Natural killer cell (primary cell): ENCODE measurements at regions not wholly inside any gene's neighbourhood (a gene's known extent, or its start where the extent isn't known, plus 50 kb on each side); places are given as distances from the start of the nearest gene placed in this dataset.
"Not testable (repeated sequence)": the region's sequence is repeated elsewhere in the genome, so short reads cannot be mapped to it uniquely, and the experiment has no call there.

Experiments
- ATAC-seq, 3 donors: fragments of 150-1000 bp in 2 of 3; fragments of 200-7000 bp in 1 of 3; cut with Tn5 transposase; 1 replicate in 1 of 3; 2 replicates in 2 of 3; pipeline ENCODE4 v1.10.0; 2021; ENCODE audit warnings: mild to moderate bottlenecking in 2 of 3, moderate library complexity in 2 of 3
- DNase-seq, 2 donors: peaks; one replicate each; pipeline versions ENCODE4 v3.0.0 to v3.0.0-alpha.2; 2013 to 2021; ENCODE audit warnings: mixed read lengths in 1 of 2
- H3K27ac ChIP-seq: one replicate; pipeline ENCODE4 v1.5.1; 2013; ENCODE audit warnings: mild to moderate bottlenecking, low read length
- H3K27me3 ChIP-seq: one replicate; pipeline ENCODE4 v1.6.1; 2013; ENCODE audit warnings: low read length; ENCODE audit not compliant: control insufficient read depth, insufficient read depth
- H3K36me3 ChIP-seq: one replicate; pipeline ENCODE4 v1.6.1; 2013; ENCODE audit warnings: low read length; ENCODE audit not compliant: control insufficient read depth, insufficient read depth
- H3K4me1 ChIP-seq: one replicate; pipeline ENCODE4 v1.6.1; 2013; ENCODE audit warnings: low read length; ENCODE audit not compliant: control insufficient read depth, insufficient read depth
- H3K4me3 ChIP-seq: one replicate; pipeline ENCODE4 v1.5.1; 2013; ENCODE audit warnings: low read length
- H3K9me3 ChIP-seq: one replicate; pipeline ENCODE4 v1.6.1; 2013; ENCODE audit warnings: low read length; ENCODE audit not compliant: control insufficient read depth, insufficient read depth
- H3K27ac Mint-ChIP-seq, 2 donors: one replicate each; pipeline ENCODE4 v1.8.0; 2022; ENCODE audit warnings: mild to moderate bottlenecking in 2 of 2, mixed read lengths in 2 of 2, moderate library complexity in 1 of 2
- H3K27me3 Mint-ChIP-seq, 2 donors: one replicate each; pipeline ENCODE4 v1.8.0; 2022; ENCODE audit warnings: low read depth in 2 of 2, mixed read lengths in 2 of 2
- H3K36me3 Mint-ChIP-seq: one replicate; pipeline ENCODE4 v1.8.0; 2022; ENCODE audit warnings: mixed read lengths
- H3K4me1 Mint-ChIP-seq, 2 donors: one replicate each; pipeline ENCODE4 v1.8.0; 2022; ENCODE audit warnings: mixed read lengths in 2 of 2
- H3K4me3 Mint-ChIP-seq: one replicate; pipeline ENCODE4 v1.8.0; 2022; ENCODE audit warnings: mild to moderate bottlenecking, moderate library complexity, mixed read lengths
- H3K9me3 Mint-ChIP-seq, 2 donors: one replicate each; pipeline ENCODE4 v1.8.0; 2022; ENCODE audit warnings: mixed read lengths in 2 of 2
- WGBS: methylation state at CpG from one replicate; pipeline ENCODE4 v1.1.7; 2013; ENCODE audit warnings: missing lambda C conversion rate; ENCODE audit not compliant: insufficient coverage; 5-methylcytosine and 5-hydroxymethylcytosine counted together
- intact Hi-C: fragments of 100-400 bp; cut with micrococcal nuclease; formaldehyde crosslinking; loops from one replicate; pipeline ENCODE4 v1.14.2; 2022
- TF ChIP-seq, protein P1 (sequence below): fragments of 200-600 bp; IDR thresholded peaks from one replicate; pipeline ENCODE4 v1.8.0; 2022; ENCODE audit warnings: antibody characterized with exemption

DNA sequence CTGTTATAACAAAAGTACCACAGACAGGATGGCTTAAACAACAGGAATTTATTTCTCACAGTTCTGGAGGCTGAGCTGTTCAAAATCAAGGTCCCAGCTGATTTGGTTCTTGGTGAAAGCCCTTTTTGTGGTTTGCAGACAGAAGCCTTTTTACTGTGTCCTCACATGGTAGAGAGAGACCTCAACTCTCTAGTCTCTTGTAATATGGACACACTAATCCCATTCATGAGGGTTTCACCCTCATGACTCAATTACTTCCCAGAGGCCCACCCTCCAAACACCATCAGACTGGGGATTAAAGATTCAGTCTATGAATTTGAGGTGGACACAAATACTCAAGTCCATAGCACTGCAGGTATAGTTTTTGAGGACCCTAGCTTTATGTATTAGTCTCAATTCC lies 97.3 kb upstream of the WIPF3 start:
- ATAC-seq, H3K4me3 ChIP-seq, intact Hi-C loops, H3K36me3 Mint-ChIP-seq, H3K9me3 Mint-ChIP-seq, H3K9me3 ChIP-seq, H3K27ac Mint-ChIP-seq, H3K36me3 ChIP-seq, H3K27ac ChIP-seq, H3K27me3 ChIP-seq, H3K4me3 Mint-ChIP-seq, H3K4me1 ChIP-seq, DNase-seq, H3K4me1 Mint-ChIP-seq: not testable (repeated sequence)
- peaks cover 17 to 40% of the 10 kb centered on the region in 2 donors for H3K27me3 Mint-ChIP-seq

DNA sequence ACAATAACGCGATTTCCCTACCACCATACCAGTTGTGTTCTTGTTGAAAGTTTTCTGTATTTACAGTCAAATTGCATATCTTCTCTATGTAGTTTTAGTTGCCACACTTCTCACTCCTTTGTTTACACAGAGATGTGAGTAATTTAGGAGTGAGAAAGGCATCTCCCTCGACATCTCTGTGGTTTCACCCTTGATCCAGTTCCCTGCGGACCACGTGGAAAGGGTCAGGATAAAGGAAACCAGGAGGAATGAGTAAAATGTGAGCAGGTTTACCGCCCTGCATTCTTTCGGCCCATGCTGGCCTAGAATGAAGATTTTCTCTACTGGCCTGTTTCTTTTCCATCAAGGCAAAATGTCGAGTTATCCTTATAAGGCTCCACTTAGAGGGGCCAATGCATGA lies 83.2 kb upstream of the WIPF3 start:
- H3K36me3 ChIP-seq, H3K4me1 Mint-ChIP-seq, H3K9me3 ChIP-seq, H3K27me3 ChIP-seq, H3K4me3 Mint-ChIP-seq, H3K9me3 Mint-ChIP-seq, H3K27ac Mint-ChIP-seq, H3K4me3 ChIP-seq, intact Hi-C loops, ATAC-seq, H3K27ac ChIP-seq, H3K36me3 Mint-ChIP-seq, DNase-seq, H3K4me1 ChIP-seq: not testable (repeated sequence)
- WGBS, result 84% methylated on average over 6 of the region's 8 CpGs
- peaks cover 12 to 13% of the 10 kb centered on the region in 2 donors for H3K27me3 Mint-ChIP-seq

DNA sequence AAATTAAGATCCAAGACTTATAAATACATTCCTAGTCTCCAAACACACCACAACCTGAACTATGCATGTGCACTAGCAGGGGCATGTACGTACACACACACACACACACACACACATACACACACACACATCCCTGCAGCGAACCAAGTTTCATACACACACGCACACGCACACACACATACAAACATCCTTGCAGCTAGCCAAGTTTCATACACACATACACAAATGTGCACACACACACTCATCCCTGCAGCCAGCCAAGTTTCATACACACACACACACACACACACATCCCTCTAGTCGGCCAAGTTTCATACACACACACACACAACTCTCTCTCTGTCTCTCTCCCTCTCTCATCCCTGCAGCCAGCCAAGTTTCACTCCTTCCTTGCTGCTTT lies 82.7 kb upstream of the WIPF3 start:
- Histone ChIP-seq H3K9me3 (no peaks in the 10 kb centered on the region), H3K36me3 (no peaks in the 10 kb centered on the region), H3K4me3 (no peak overlapping the region), H3K27me3 (no peaks in the 10 kb centered on the region), H3K4me1 (no peaks in the 10 kb centered on the region), H3K27ac (no peak overlapping the region)
- H3K4me3 Mint-ChIP-seq, result no peak overlapping the region
- intact Hi-C loops, result no loop called here
- ATAC-seq (no peak), DNase-seq (peak in 1 of 2 donors; percentile 1)
- H3K4me1 Mint-ChIP-seq, result no peaks in the 10 kb centered on the region
- peaks cover 14 to 17% of the 10 kb centered on the region in 2 donors for H3K27me3 Mint-ChIP-seq
- no peaks in the 10 kb centered on the region for H3K36me3 Mint-ChIP-seq
- no peaks in the 10 kb centered on the region for H3K9me3 Mint-ChIP-seq
- TF ChIP-seq, protein P1, sequence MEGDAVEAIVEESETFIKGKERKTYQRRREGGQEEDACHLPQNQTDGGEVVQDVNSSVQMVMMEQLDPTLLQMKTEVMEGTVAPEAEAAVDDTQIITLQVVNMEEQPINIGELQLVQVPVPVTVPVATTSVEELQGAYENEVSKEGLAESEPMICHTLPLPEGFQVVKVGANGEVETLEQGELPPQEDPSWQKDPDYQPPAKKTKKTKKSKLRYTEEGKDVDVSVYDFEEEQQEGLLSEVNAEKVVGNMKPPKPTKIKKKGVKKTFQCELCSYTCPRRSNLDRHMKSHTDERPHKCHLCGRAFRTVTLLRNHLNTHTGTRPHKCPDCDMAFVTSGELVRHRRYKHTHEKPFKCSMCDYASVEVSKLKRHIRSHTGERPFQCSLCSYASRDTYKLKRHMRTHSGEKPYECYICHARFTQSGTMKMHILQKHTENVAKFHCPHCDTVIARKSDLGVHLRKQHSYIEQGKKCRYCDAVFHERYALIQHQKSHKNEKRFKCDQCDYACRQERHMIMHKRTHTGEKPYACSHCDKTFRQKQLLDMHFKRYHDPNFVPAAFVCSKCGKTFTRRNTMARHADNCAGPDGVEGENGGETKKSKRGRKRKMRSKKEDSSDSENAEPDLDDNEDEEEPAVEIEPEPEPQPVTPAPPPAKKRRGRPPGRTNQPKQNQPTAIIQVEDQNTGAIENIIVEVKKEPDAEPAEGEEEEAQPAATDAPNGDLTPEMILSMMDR, result no peak
- 89% methylated on average over 5 of the region's 5 CpGs for WGBS
- no peak overlapping the region for H3K27ac Mint-ChIP-seq

DNA sequence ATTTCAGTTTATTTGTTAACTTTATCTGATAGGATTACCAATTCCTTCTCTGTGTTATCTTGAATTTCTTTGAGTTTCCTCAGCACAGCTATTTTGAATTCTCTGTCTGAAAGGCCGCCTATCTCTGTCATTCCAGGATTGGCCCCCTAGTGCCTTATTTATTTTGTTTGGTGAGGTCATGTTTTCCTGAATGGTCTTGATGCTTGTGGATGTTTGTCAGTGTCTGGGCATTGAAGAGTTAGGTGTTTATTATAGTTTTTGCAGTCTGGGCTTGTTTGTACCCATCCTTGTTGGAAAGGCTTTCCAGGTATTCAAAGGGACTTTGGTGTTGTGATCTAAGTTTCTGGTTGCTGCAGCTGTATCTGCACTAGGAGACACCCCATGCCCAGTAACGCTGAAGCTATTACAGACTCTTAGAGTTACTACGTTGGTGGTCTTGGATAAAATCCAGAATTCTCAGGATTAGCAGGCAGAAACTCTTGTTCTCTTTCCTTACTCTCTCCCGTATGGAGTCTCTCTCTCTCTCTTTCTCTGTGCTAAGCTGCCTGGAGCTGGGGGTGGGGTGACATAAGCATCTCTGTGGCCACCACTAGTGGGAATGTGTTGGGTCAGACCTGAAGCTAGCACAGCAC lies 76.7 kb upstream of the WIPF3 start:
- H3K27me3 ChIP-seq, H3K9me3 ChIP-seq, H3K36me3 ChIP-seq, H3K4me1 Mint-ChIP-seq, H3K27ac Mint-ChIP-seq, H3K4me3 ChIP-seq, DNase-seq, ATAC-seq, H3K27ac ChIP-seq, H3K9me3 Mint-ChIP-seq, intact Hi-C loops, H3K4me3 Mint-ChIP-seq, H3K36me3 Mint-ChIP-seq, H3K4me1 ChIP-seq: not testable (repeated sequence)
- 91% methylated on average over 3 of the region's 4 CpGs for WGBS
- H3K27me3 Mint-ChIP-seq, result peaks cover 16 to 39% of the 10 kb centered on the region in 2 donors

DNA sequence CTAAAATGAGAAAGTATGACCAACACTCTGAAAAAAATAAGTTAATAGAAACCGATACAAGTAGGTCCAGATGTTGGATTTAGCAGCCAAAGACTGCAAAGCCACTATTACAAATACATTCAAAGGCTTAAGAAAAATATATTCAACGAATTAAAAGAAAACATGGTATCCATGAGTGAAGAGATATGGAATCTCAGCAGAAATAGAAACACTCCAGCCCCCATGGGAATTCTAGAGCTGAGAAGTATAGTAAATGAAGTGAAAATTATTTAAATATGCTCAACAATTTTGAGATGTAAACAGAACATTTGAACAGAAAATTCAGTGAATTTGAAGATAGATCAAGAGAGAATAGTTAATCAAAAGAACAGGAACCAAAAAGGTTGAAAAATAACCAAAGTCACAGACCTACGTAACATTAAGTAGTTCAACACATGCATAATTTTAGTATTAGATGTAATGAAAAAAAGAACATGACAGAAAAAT lies 72.0 kb upstream of the WIPF3 start:
- Histone ChIP-seq H3K36me3 (no peaks in the 10 kb centered on the region), H3K27me3 (peaks cover 2% of the 10 kb centered on the region), H3K27ac (no peak overlapping the region), H3K4me3 (no peak overlapping the region), H3K9me3 (no peaks in the 10 kb centered on the region), H3K4me1 (no peaks in the 10 kb centered on the region)
- intact Hi-C loops, result no loop called here
- 55% methylated on average over 2 of the region's 3 CpGs for WGBS
- ATAC-seq (no peak), DNase-seq (no peak)
- no peaks in the 10 kb centered on the region for H3K4me1 Mint-ChIP-seq
- peaks cover 13 to 52% of the 10 kb centered on the region in 2 donors for H3K27me3 Mint-ChIP-seq
- H3K9me3 Mint-ChIP-seq, result no peaks in the 10 kb centered on the region
- no peak overlapping the region for H3K27ac Mint-ChIP-seq
- H3K4me3 Mint-ChIP-seq, result no peak overlapping the region
- TF ChIP-seq, protein P1, result no peak
- no peaks in the 10 kb centered on the region for H3K36me3 Mint-ChIP-seq

DNA sequence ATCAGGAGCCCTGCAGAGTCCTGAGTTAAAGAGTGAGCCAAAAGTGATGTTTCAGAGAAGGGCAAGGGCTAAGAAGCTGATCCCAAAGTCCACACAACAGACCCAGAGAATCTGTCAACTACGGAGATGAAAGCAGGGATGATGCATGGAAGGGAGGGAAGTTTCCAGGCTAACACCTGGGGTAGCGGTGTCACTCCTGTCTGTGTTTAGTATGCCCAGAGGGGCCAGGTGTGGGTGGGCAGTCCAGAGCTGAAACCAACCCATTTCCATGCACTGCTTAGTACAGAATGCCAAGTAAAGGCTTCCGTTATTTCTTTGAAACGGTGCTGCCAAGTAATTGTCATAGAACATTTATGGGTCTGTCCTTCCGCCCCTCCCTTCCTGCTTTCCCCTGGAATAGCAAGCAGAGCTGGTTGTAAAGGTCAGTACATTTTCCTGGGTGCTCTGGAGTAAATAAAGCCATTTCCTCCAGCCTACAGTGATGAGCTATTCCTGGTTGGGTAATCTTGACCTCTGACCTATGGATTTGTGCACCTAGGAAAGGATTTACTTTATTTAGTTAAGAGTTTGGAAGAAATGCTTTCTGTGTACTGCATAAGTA lies 58.6 kb upstream of the WIPF3 start:
- H3K36me3 ChIP-seq, intact Hi-C loops, H3K27ac ChIP-seq, H3K9me3 ChIP-seq, H3K4me3 Mint-ChIP-seq, H3K4me1 ChIP-seq, ATAC-seq, H3K36me3 Mint-ChIP-seq, H3K4me1 Mint-ChIP-seq, H3K27ac Mint-ChIP-seq, DNase-seq, H3K4me3 ChIP-seq, H3K9me3 Mint-ChIP-seq, H3K27me3 ChIP-seq: not testable (repeated sequence)
- peaks cover 7 to 12% of the 10 kb centered on the region in 2 donors for H3K27me3 Mint-ChIP-seq
- WGBS, result 82% methylated on average over 2 of the region's 5 CpGs
